Body of pancreas (tissue), 4 donors: ENCODE measurements at regions not wholly inside any gene's neighbourhood (a gene's known extent, or its start where the extent isn't known, plus 50 kb on each side); places are given as distances from the start of the nearest gene placed in this dataset.

Experiments used
- POLR2A ChIP-seq, 3 donors: fragments of 450-650 bp; IDR thresholded peaks; one replicate each; pipeline ENCODE4 v1.6.1; 2016; ENCODE audit warnings: antibody characterized with exemption in 3 of 3, mild to moderate bottlenecking in 2 of 3
- TF ChIP-seq, protein P1 (sequence below), 7 experiments: fragments of 450-650 bp in 4 of 7; fragments of 200-600 bp in 3 of 7; sonication (generic) in 3 of 7; IDR thresholded peaks; one replicate each; pipeline ENCODE4 v1.5.1; 2016 to 2019; ENCODE audit warnings: antibody characterized with exemption in 7 of 7

DNA sequence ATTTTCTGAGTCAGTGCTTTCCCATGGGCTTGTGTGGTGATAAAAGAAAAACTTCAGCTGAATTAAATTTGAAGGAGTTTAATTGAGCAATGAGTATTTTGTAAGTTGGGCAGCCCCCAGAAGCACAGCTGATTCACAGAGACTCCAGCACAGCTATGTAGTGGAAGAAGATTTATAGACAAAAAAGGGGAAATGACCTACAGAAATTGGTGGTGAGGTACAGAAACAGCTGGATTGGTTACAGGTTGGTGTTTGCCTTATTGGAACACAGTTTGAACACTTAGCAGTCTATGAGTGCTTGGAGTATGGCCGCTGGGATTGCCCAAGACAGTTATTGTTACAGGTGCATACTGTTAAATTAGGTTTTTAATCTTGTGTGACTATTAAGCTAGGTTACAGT is 96.9 kb upstream of the PTPRK start:
- TF ChIP-seq, protein P1, sequence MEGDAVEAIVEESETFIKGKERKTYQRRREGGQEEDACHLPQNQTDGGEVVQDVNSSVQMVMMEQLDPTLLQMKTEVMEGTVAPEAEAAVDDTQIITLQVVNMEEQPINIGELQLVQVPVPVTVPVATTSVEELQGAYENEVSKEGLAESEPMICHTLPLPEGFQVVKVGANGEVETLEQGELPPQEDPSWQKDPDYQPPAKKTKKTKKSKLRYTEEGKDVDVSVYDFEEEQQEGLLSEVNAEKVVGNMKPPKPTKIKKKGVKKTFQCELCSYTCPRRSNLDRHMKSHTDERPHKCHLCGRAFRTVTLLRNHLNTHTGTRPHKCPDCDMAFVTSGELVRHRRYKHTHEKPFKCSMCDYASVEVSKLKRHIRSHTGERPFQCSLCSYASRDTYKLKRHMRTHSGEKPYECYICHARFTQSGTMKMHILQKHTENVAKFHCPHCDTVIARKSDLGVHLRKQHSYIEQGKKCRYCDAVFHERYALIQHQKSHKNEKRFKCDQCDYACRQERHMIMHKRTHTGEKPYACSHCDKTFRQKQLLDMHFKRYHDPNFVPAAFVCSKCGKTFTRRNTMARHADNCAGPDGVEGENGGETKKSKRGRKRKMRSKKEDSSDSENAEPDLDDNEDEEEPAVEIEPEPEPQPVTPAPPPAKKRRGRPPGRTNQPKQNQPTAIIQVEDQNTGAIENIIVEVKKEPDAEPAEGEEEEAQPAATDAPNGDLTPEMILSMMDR (IDR thresholded peaks at IDR 0.05): no peak
- TF ChIP-seq POLR2A (IDR thresholded peaks at IDR 0.05): no peak
